ENCODE measurements at regions not wholly inside any gene's neighbourhood (a gene's known extent, or its start where the extent isn't known, plus 50 kb on each side); places are given as distances from the start of the nearest gene placed in this dataset.

DNA sequence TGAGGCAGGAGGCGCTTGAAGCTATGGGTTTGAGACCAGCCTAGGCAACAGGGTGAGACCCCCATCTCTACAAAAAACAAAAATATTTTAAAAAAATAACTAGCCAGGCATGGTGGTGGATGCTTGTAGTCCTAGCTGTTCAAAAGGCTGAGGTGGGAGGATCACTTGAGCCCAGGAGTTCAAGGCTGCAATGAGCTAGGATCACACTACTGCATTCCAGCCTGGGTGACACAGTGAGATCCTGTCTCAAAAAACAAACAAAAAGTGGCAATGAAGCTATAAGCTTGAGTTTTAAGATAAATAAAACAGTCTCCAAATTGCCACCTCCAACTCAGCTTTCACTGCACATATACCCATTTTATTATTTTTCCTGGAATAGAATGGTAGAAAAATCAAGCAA lies 281.3 kb downstream of the IPMK start:
- Histone ChIP-seq H3K36me3 (ENCODE audit: control insufficient read depth in 2 of 2, insufficient read depth in 2 of 2, low read length in 1 of 2) (no peaks in the 10 kb centered on the region), H3K9me3 (replicated peaks; ENCODE audit: control insufficient read depth, insufficient read depth, low read length) (no peaks in the 10 kb centered on the region), H3K4me2 (ENCODE audit: control insufficient read depth, insufficient read depth) (no peak overlapping the region), H3K79me2 (ENCODE audit: control insufficient read depth, insufficient read depth, low read length) (no peaks in the 10 kb centered on the region), H3K27ac (ENCODE audit: control insufficient read depth, insufficient read depth) (no peak overlapping the region), H3K27me3 (replicated peaks in 1 of 2; ENCODE audit: control insufficient read depth in 2 of 2, insufficient read depth in 2 of 2, low read length in 1 of 2) (no peaks in the 10 kb centered on the region), H3K4me3 (no peak overlapping the region), H3K4me1 (ENCODE audit: control insufficient read depth, insufficient read depth, low read length) (no peaks in the 10 kb centered on the region), H4K20me1 (ENCODE audit: control insufficient read depth, insufficient read depth) (no peaks in the 10 kb centered on the region), H3K9ac (ENCODE audit: control insufficient read depth, insufficient read depth, low read length) (no peak overlapping the region), H2AFZ (ENCODE audit: control insufficient read depth, low read depth, low read length) (no peak overlapping the region)
- WGBS (ENCODE audit: insufficient coverage, insufficient replicate concordance, low lambda C conversion rate, missing lambda C conversion rate) = 0% methylated on average over 1 of the region's 1 CpG
- BruUV-seq (replicated peaks) = no TSS peak
- ChIA-PET CTCF (no interaction called here), RAD21 (ENCODE audit: unreplicated experiment) (no interaction called here), POLR2A (no interaction called here), SMC1A (ENCODE audit: uncharacterized antibody, unreplicated experiment) (no interaction called here)
- TF ChIP-seq KLF5 (IDR thresholded peaks at IDR 0.05; ENCODE audit: partially characterized antibody) (no peak), ZNF207 (IDR thresholded peaks at IDR 0.05; ENCODE audit: borderline replicate concordance) (no peak), TAF1 (IDR thresholded peaks at IDR 0.05; ENCODE audit: borderline replicate concordance, low read depth, low read length) (no peak), PML (IDR thresholded peaks at IDR 0.05; ENCODE audit: low read length) (no peak), SP1 (IDR thresholded peaks at IDR 0.05; ENCODE audit: low read depth, low read length) (no peak)
- TF ChIP-seq, protein P1, sequence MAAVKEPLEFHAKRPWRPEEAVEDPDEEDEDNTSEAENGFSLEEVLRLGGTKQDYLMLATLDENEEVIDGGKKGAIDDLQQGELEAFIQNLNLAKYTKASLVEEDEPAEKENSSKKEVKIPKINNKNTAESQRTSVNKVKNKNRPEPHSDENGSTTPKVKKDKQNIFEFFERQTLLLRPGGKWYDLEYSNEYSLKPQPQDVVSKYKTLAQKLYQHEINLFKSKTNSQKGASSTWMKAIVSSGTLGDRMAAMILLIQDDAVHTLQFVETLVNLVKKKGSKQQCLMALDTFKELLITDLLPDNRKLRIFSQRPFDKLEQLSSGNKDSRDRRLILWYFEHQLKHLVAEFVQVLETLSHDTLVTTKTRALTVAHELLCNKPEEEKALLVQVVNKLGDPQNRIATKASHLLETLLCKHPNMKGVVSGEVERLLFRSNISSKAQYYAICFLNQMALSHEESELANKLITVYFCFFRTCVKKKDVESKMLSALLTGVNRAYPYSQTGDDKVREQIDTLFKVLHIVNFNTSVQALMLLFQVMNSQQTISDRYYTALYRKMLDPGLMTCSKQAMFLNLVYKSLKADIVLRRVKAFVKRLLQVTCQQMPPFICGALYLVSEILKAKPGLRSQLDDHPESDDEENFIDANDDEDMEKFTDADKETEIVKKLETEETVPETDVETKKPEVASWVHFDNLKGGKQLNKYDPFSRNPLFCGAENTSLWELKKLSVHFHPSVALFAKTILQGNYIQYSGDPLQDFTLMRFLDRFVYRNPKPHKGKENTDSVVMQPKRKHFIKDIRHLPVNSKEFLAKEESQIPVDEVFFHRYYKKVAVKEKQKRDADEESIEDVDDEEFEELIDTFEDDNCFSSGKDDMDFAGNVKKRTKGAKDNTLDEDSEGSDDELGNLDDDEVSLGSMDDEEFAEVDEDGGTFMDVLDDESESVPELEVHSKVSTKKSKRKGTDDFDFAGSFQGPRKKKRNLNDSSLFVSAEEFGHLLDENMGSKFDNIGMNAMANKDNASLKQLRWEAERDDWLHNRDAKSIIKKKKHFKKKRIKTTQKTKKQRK (IDR thresholded peaks at IDR 0.05; ENCODE audit: low read depth, low read length) = no peak
- TF ChIP-seq, protein P2, sequence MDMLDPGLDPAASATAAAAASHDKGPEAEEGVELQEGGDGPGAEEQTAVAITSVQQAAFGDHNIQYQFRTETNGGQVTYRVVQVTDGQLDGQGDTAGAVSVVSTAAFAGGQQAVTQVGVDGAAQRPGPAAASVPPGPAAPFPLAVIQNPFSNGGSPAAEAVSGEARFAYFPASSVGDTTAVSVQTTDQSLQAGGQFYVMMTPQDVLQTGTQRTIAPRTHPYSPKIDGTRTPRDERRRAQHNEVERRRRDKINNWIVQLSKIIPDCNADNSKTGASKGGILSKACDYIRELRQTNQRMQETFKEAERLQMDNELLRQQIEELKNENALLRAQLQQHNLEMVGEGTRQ (IDR thresholded peaks at IDR 0.05; ENCODE audit: borderline replicate concordance, low read depth, low read length) = no peak
- TF ChIP-seq, protein P3, sequence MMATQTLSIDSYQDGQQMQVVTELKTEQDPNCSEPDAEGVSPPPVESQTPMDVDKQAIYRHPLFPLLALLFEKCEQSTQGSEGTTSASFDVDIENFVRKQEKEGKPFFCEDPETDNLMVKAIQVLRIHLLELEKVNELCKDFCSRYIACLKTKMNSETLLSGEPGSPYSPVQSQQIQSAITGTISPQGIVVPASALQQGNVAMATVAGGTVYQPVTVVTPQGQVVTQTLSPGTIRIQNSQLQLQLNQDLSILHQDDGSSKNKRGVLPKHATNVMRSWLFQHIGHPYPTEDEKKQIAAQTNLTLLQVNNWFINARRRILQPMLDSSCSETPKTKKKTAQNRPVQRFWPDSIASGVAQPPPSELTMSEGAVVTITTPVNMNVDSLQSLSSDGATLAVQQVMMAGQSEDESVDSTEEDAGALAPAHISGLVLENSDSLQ (IDR thresholded peaks at IDR 0.05) = no peak
- ATAC-seq = no peak
- no peak for FAIRE-seq
- intact Hi-C loops (cut with micrococcal nuclease; ENCODE audit: unreplicated experiment) = no loop called here
- in situ Hi-C loops (cut with MboI) = no loop called here
- no peak for DNase-seq (ENCODE audit: low read depth, low spot score)

Data from GM12878 (cell line).